A673 (cell line): ENCODE measurements at regions not wholly inside any gene's neighbourhood (a gene's known extent, or its start where the extent isn't known, plus 50 kb on each side); places are given as distances from the start of the nearest gene placed in this dataset.
"Not testable (repeated sequence)": the region's sequence is repeated elsewhere in the genome, so short reads cannot be mapped to it uniquely, and the experiment has no call there.

Source experiments
- EZH2 ChIP-seq: fragments of 200-600 bp; sonication (generic); IDR thresholded peaks from 2 replicates; pipeline ENCODE4 v1.6.1; 2017; ENCODE audit warnings: borderline replicate concordance, low read depth, mild to moderate bottlenecking, mixed read lengths, antibody characterized with exemption, low read length; ENCODE audit not compliant: poor library complexity, severe bottlenecking
- TF ChIP-seq, protein P1 (sequence below): fragments of 300-800, 200-600 bp; sonication (generic); conservative IDR thresholded peaks from 2 replicates; pipeline ENCODE4 v1.5.1; 2017; ENCODE audit warnings: low read depth, mild to moderate bottlenecking, antibody characterized with exemption, low read length, moderate library complexity, mixed read lengths

DNA sequence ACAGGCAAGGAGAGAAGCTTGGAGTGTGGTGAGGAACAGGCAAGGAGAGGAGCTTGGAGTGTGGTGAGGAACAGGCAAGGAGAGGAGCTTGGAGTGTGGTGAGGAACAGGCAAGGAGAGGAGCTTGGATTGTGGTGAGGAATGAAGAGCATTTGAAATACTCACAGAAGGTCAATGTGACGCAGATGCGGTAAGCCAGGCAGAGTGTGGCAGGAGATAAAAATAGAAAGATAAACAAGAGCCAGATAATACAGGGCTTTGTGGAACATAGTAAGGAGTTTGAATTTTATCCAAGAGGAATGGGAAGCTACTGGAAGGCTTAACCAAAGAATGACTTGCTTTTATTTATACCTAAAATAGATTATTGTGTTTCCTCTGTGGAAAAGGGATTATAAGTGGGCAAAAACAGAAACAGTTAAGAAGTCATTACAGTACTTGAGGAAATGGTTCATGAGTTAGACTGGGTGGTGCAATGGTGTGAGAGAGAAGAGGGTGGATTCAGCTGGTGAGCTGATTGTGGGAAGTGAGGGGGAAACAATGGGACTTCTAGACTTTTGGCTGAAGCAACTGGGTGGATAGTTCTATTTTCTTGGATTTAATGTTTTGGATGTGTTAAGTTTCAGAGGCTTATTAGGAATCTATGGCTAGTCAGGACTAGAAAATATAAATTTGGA lies 900.1 kb upstream of the TPTE start:
- TF ChIP-seq, protein P1, sequence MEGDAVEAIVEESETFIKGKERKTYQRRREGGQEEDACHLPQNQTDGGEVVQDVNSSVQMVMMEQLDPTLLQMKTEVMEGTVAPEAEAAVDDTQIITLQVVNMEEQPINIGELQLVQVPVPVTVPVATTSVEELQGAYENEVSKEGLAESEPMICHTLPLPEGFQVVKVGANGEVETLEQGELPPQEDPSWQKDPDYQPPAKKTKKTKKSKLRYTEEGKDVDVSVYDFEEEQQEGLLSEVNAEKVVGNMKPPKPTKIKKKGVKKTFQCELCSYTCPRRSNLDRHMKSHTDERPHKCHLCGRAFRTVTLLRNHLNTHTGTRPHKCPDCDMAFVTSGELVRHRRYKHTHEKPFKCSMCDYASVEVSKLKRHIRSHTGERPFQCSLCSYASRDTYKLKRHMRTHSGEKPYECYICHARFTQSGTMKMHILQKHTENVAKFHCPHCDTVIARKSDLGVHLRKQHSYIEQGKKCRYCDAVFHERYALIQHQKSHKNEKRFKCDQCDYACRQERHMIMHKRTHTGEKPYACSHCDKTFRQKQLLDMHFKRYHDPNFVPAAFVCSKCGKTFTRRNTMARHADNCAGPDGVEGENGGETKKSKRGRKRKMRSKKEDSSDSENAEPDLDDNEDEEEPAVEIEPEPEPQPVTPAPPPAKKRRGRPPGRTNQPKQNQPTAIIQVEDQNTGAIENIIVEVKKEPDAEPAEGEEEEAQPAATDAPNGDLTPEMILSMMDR = not testable (repeated sequence)
- not testable (repeated sequence) for TF ChIP-seq EZH2
